ENCODE measurements at regions not wholly inside any gene's neighbourhood (a gene's known extent, or its start where the extent isn't known, plus 50 kb on each side); places are given as distances from the start of the nearest gene placed in this dataset.

- TF ChIP-seq CTCF (IDR thresholded peaks at IDR 0.05; ENCODE audit: low read depth, low read length, missing control alignments): no peak
Measured at GRCh38 chr5:167356374-167356773, 935.1 kb upstream of the WWC1 start.

GRCh38 chr5:167358868-167359492, 932.5 kb upstream of the WWC1 start:
- no peak overlapping the region for H3K4me3 ChIP-seq (replicated peaks; ENCODE audit: low read depth, low read length)
- TF ChIP-seq CTCF (IDR thresholded peaks at IDR 0.05; ENCODE audit: low read depth, low read length, missing control alignments): no peak
- no peak for DNase-seq (ENCODE audit: extremely low read depth, low read depth)

More at GRCh38 chr5:167356374-167356773, 935.1 kb upstream of the WWC1 start:
- no peak overlapping the region for H3K4me3 ChIP-seq (replicated peaks; ENCODE audit: low read depth, low read length)
- DNase-seq (ENCODE audit: extremely low read depth, low read depth): no peak

- H3K4me3 ChIP-seq (replicated peaks; ENCODE audit: low read depth, low read length): no peak overlapping the region
- no peak for TF ChIP-seq CTCF (IDR thresholded peaks at IDR 0.05; ENCODE audit: low read depth, low read length, missing control alignments)
- DNase-seq (ENCODE audit: extremely low read depth, low read depth): no peak
Measured at GRCh38 chr5:167361795-167362194, 929.6 kb upstream of the WWC1 start.

GRCh38 chr5:167363065-167363464, 928.4 kb upstream of the WWC1 start:
- DNase-seq (ENCODE audit: extremely low read depth, low read depth): no peak
- TF ChIP-seq CTCF (IDR thresholded peaks at IDR 0.05; ENCODE audit: low read depth, low read length, missing control alignments): no peak
- H3K4me3 ChIP-seq (replicated peaks; ENCODE audit: low read depth, low read length): no peak overlapping the region

GRCh38 chr5:167375125-167375524, 916.3 kb upstream of the WWC1 start:
- no peak overlapping the region for H3K4me3 ChIP-seq (replicated peaks; ENCODE audit: low read depth, low read length)
- TF ChIP-seq CTCF (IDR thresholded peaks at IDR 0.05; ENCODE audit: low read depth, low read length, missing control alignments): no peak
- no peak for DNase-seq (ENCODE audit: extremely low read depth, low read depth)

GRCh38 chr5:167378894-167379723, 912.3 kb upstream of the WWC1 start:
- DNase-seq (ENCODE audit: extremely low read depth, low read depth): no peak
- TF ChIP-seq CTCF (IDR thresholded peaks at IDR 0.05; ENCODE audit: low read depth, low read length, missing control alignments): no peak
- H3K4me3 ChIP-seq (replicated peaks; ENCODE audit: low read depth, low read length): no peak overlapping the region
